ENCODE measurements at regions not wholly inside any gene's neighbourhood (a gene's known extent, or its start where the extent isn't known, plus 50 kb on each side); places are given as distances from the start of the nearest gene placed in this dataset.
"Not testable (repeated sequence)": the region's sequence is repeated elsewhere in the genome, so short reads cannot be mapped to it uniquely, and the experiment has no call there.

GRCh38 chr20:48350313-48350988 lies 477.3 kb downstream of the PREX1 start:
- DNase-seq, result no peak

- DNase-seq, result no peak
These were observed 478.1 kb downstream of the PREX1 start for GRCh38 chr20:48349656-48350055.

GRCh38 chr20:48348022-48348421 lies 479.8 kb downstream of the PREX1 start:
- no peak for DNase-seq

- DNase-seq, result no peak
These were observed 484.8 kb downstream of the PREX1 start for GRCh38 chr20:48342822-48343513.

GRCh38 chr20:48340883-48341281 lies 486.9 kb downstream of the PREX1 start:
- no peak for DNase-seq

- DNase-seq, result no peak
These were observed 487.6 kb downstream of the PREX1 start for GRCh38 chr20:48339986-48340882.

GRCh38 chr20:48339190-48339985 lies 488.4 kb downstream of the PREX1 start:
- DNase-seq, result peak in 1 of 2 experiments; percentile 53

GRCh38 chr20:48338717-48339116 lies 489.1 kb downstream of the PREX1 start:
- no peak for DNase-seq

- no peak for DNase-seq
These were observed 491.2 kb downstream of the PREX1 start for GRCh38 chr20:48336597-48336996.

GRCh38 chr20:48335308-48336050 lies 492.3 kb downstream of the PREX1 start:
- peak; percentile 31 to 64 for DNase-seq

GRCh38 chr20:48333707-48334106 lies 494.1 kb downstream of the PREX1 start:
- DNase-seq, result no peak

GRCh38 chr20:48332555-48332954 lies 495.2 kb downstream of the PREX1 start:
- DNase-seq, result no peak

- DNase-seq, result no peak
These were observed 496.1 kb downstream of the PREX1 start for GRCh38 chr20:48331518-48332286.

- peak in 1 of 2 experiments; percentile 69 for DNase-seq
These were observed 497.8 kb downstream of the PREX1 start for GRCh38 chr20:48329676-48330664.

GRCh38 chr20:48329031-48329615 lies 498.7 kb downstream of the PREX1 start:
- no peak for DNase-seq

GRCh38 chr20:48327848-48328247 lies 500.0 kb downstream of the PREX1 start:
- not testable (repeated sequence) for DNase-seq

- no peak for DNase-seq
These were observed 500.9 kb downstream of the PREX1 start for GRCh38 chr20:48326868-48327267.

GRCh38 chr20:48326434-48326691 lies 501.4 kb downstream of the PREX1 start:
- no peak for DNase-seq

GRCh38 chr20:48325656-48326433 lies 502.0 kb downstream of the PREX1 start:
- no peak for DNase-seq
